Astrocyte (in vitro differentiated cells and primary cell): ENCODE measurements at regions not wholly inside any gene's neighbourhood (a gene's known extent, or its start where the extent isn't known, plus 50 kb on each side); places are given as distances from the start of the nearest gene placed in this dataset.

Source experiments
- DNase-seq: peaks from one replicate; pipeline ENCODE4 v3.0.0-alpha.2; 2010; ENCODE audit warnings: low read depth
- FAIRE-seq: peaks from 2 replicates; lab custom pipeline; 2011; peaks lifted over from hg19 to GRCh38; lab: Jason Lieb, UNC
- H2AFZ ChIP-seq: 2 replicates; pipeline ENCODE4 v1.6.0; 2012; ENCODE audit warnings: low read depth, low read length, inconsistent platforms
- H3K27ac ChIP-seq: 2 replicates; pipeline ENCODE4 v1.5.1; 2011; ENCODE audit warnings: low read depth, low read length, inconsistent platforms
- H3K27me3 ChIP-seq: 2 replicates; pipeline ENCODE4 v1.6.0; 2011; ENCODE audit warnings: low read length, inconsistent platforms; ENCODE audit not compliant: insufficient read depth
- H3K36me3 ChIP-seq: 2 replicates; pipeline ENCODE4 v1.5.1; 2011; ENCODE audit warnings: low read length, inconsistent platforms; ENCODE audit not compliant: insufficient read depth
- H3K4me1 ChIP-seq: 2 replicates; pipeline ENCODE4 v1.5.1; 2011; ENCODE audit warnings: low read length, inconsistent platforms; ENCODE audit not compliant: insufficient read depth
- H3K4me2 ChIP-seq: 2 replicates; pipeline ENCODE4 v1.6.0; 2012; ENCODE audit warnings: low read length, inconsistent platforms
- H3K4me3 ChIP-seq: 2 replicates; pipeline ENCODE4 v1.5.1; 2011; ENCODE audit warnings: low read depth, mild to moderate bottlenecking, low read length, inconsistent platforms; ENCODE audit not compliant: insufficient read depth
- H3K79me2 ChIP-seq: 2 replicates; pipeline ENCODE4 v1.6.0; 2012; ENCODE audit warnings: mild to moderate bottlenecking, low read length, inconsistent platforms; ENCODE audit not compliant: insufficient read depth
- H3K9ac ChIP-seq: 2 replicates; pipeline ENCODE4 v1.6.0; 2012; ENCODE audit warnings: mild to moderate bottlenecking, low read length, inconsistent platforms
- H3K9me3 ChIP-seq: 2 replicates; pipeline ENCODE4 v1.5.1; 2012; ENCODE audit warnings: low read depth, mild to moderate bottlenecking, low read length, inconsistent platforms; ENCODE audit not compliant: insufficient read depth
- H4K20me1 ChIP-seq: 2 replicates; pipeline ENCODE4 v1.6.0; 2012; ENCODE audit warnings: low read length, inconsistent platforms; ENCODE audit not compliant: insufficient read depth
- H3K27ac Mint-ChIP-seq: one replicate; pipeline ENCODE4 v1.8.0; 2021; ENCODE audit warnings: mild to moderate bottlenecking, mixed read lengths; ENCODE audit not compliant: unreplicated experiment
- H3K27me3 Mint-ChIP-seq: one replicate; pipeline ENCODE4 v1.8.0; 2021; ENCODE audit warnings: low read depth, mixed read lengths; ENCODE audit not compliant: unreplicated experiment
- H3K36me3 Mint-ChIP-seq: one replicate; pipeline ENCODE4 v1.8.0; 2021; ENCODE audit warnings: low read depth, mixed read lengths; ENCODE audit not compliant: unreplicated experiment
- H3K4me1 Mint-ChIP-seq: one replicate; pipeline ENCODE4 v1.8.0; 2021; ENCODE audit warnings: low read depth, mixed read lengths; ENCODE audit not compliant: unreplicated experiment
- H3K4me3 Mint-ChIP-seq: one replicate; pipeline ENCODE4 v1.8.0; 2021; ENCODE audit warnings: mild to moderate bottlenecking, moderate library complexity, mixed read lengths; ENCODE audit not compliant: unreplicated experiment
- H3K9me3 Mint-ChIP-seq: one replicate; pipeline ENCODE4 v1.8.0; 2021; ENCODE audit warnings: mild to moderate bottlenecking, mixed read lengths; ENCODE audit not compliant: unreplicated experiment
- CTCF ChIP-seq: IDR thresholded peaks from 2 replicates; pipeline ENCODE4 v1.5.1; 2011; ENCODE audit warnings: low read depth, mild to moderate bottlenecking, inconsistent platforms, low read length, moderate library complexity; ENCODE audit not compliant: insufficient read depth
- EZH2 ChIP-seq: IDR thresholded peaks from 2 replicates; pipeline ENCODE4 v1.6.1; 2012; ENCODE audit warnings: mild to moderate bottlenecking, low read length, inconsistent platforms; ENCODE audit not compliant: insufficient read depth

- Histone ChIP-seq H2AFZ (no peak overlapping the region), H3K36me3 (no peaks in the 10 kb centered on the region), H3K27ac (no peak overlapping the region), H3K4me3 (no peak overlapping the region), H3K4me2 (no peak overlapping the region), H3K9ac (no peak overlapping the region), H3K27me3 (no peaks in the 10 kb centered on the region), H3K9me3 (no peaks in the 10 kb centered on the region), H4K20me1 (no peaks in the 10 kb centered on the region), H3K4me1 (no peaks in the 10 kb centered on the region), H3K79me2 (no peaks in the 10 kb centered on the region)
- Mint-ChIP-seq H3K36me3 (no peaks in the 10 kb centered on the region), H3K27ac (no peak overlapping the region), H3K4me1 (no peaks in the 10 kb centered on the region), H3K27me3 (peaks cover 1% of the 10 kb centered on the region), H3K4me3 (no peak overlapping the region), H3K9me3 (no peaks in the 10 kb centered on the region)
- TF ChIP-seq EZH2 (no peak), CTCF (no peak)
- no peak for DNase-seq
- no peak for FAIRE-seq
Observed at GRCh38 chr4:81746071-81746470, 274.4 kb upstream of the RASGEF1B start.

- Mint-ChIP-seq H3K27ac (no peak overlapping the region), H3K4me3 (no peak overlapping the region), H3K27me3 (peaks cover 1% of the 10 kb centered on the region), H3K36me3 (no peaks in the 10 kb centered on the region), H3K9me3 (no peaks in the 10 kb centered on the region), H3K4me1 (no peaks in the 10 kb centered on the region)
- no peak overlapping the region for H3K27ac ChIP-seq
- no peaks in the 10 kb centered on the region for H3K4me1 ChIP-seq
- no peak overlapping the region for H3K4me3 ChIP-seq
- no peaks in the 10 kb centered on the region for H3K79me2 ChIP-seq
- no peaks in the 10 kb centered on the region for H3K9me3 ChIP-seq
- H3K27me3 ChIP-seq, result no peaks in the 10 kb centered on the region
- H3K36me3 ChIP-seq, result no peaks in the 10 kb centered on the region
- no peak overlapping the region for H3K4me2 ChIP-seq
- H4K20me1 ChIP-seq, result no peaks in the 10 kb centered on the region
- no peak overlapping the region for H3K9ac ChIP-seq
- no peak for TF ChIP-seq EZH2
- no peak for TF ChIP-seq CTCF
- H2AFZ ChIP-seq, result no peak overlapping the region
- DNase-seq (no peak), FAIRE-seq (no peak)
Observed at GRCh38 chr4:81745050-81745449, 273.3 kb upstream of the RASGEF1B start.

- H3K9me3 Mint-ChIP-seq, result no peaks in the 10 kb centered on the region
- no peak overlapping the region for H3K4me2 ChIP-seq
- peaks cover 1% of the 10 kb centered on the region for H3K27me3 Mint-ChIP-seq
- H3K79me2 ChIP-seq, result no peaks in the 10 kb centered on the region
- no peak overlapping the region for H3K9ac ChIP-seq
- H3K36me3 Mint-ChIP-seq, result no peaks in the 10 kb centered on the region
- no peak overlapping the region for H3K4me3 ChIP-seq
- DNase-seq (no peak), FAIRE-seq (no peak)
- H3K9me3 ChIP-seq, result no peaks in the 10 kb centered on the region
- no peaks in the 10 kb centered on the region for H3K27me3 ChIP-seq
- H4K20me1 ChIP-seq, result no peaks in the 10 kb centered on the region
- no peaks in the 10 kb centered on the region for H3K4me1 ChIP-seq
- H2AFZ ChIP-seq, result no peak overlapping the region
- H3K27ac ChIP-seq, result no peak overlapping the region
- no peak for TF ChIP-seq EZH2
- no peak for TF ChIP-seq CTCF
- no peak overlapping the region for H3K27ac Mint-ChIP-seq
- no peak overlapping the region for H3K4me3 Mint-ChIP-seq
- no peaks in the 10 kb centered on the region for H3K36me3 ChIP-seq
- no peaks in the 10 kb centered on the region for H3K4me1 Mint-ChIP-seq
Observed at GRCh38 chr4:81743731-81744435, 272.2 kb upstream of the RASGEF1B start.
